ENCODE measurements at regions not wholly inside any gene's neighbourhood (a gene's known extent, or its start where the extent isn't known, plus 50 kb on each side); places are given as distances from the start of the nearest gene placed in this dataset.

- no peak overlapping the region for H3K4me3 ChIP-seq (ENCODE audit: low read depth, low read length)
- peak; percentile 28 for DNase-seq (ENCODE audit: low read depth)
- H3K27me3 ChIP-seq (ENCODE audit: control insufficient read depth, insufficient read depth, low read length), result no peaks in the 10 kb centered on the region
These were observed 208.8 kb upstream of the VEGFC start for GRCh38 chr4:177001271-177002175.

GRCh38 chr4:177005674-177006230 is 213.0 kb upstream of the VEGFC start:
- DNase-seq (ENCODE audit: low read depth), result peak; percentile 18
- no peak overlapping the region for H3K4me3 ChIP-seq (ENCODE audit: low read depth, low read length)
- no peaks in the 10 kb centered on the region for H3K27me3 ChIP-seq (ENCODE audit: control insufficient read depth, insufficient read depth, low read length)
- no peak for TF ChIP-seq CTCF (IDR thresholded peaks at IDR 0.05; ENCODE audit: insufficient read depth, low read length, poor library complexity, severe bottlenecking)
- H3K36me3 ChIP-seq (ENCODE audit: control insufficient read depth, insufficient read depth, low read length), result no peaks in the 10 kb centered on the region

More at GRCh38 chr4:177001271-177002175, 208.8 kb upstream of the VEGFC start:
- TF ChIP-seq CTCF (IDR thresholded peaks at IDR 0.05; ENCODE audit: insufficient read depth, low read length, poor library complexity, severe bottlenecking), result no peak
- H3K36me3 ChIP-seq (ENCODE audit: control insufficient read depth, insufficient read depth, low read length), result no peaks in the 10 kb centered on the region

GRCh38 chr4:177006331-177006730 is 213.6 kb upstream of the VEGFC start:
- no peak overlapping the region for H3K4me3 ChIP-seq (ENCODE audit: low read depth, low read length)
- TF ChIP-seq CTCF (IDR thresholded peaks at IDR 0.05; ENCODE audit: insufficient read depth, low read length, poor library complexity, severe bottlenecking), result no peak

GRCh38 chr4:177008071-177008835 is 215.5 kb upstream of the VEGFC start:
- no peak overlapping the region for H3K4me3 ChIP-seq (ENCODE audit: low read depth, low read length)
- TF ChIP-seq CTCF (IDR thresholded peaks at IDR 0.05; ENCODE audit: insufficient read depth, low read length, poor library complexity, severe bottlenecking), result no peak
- H3K36me3 ChIP-seq (ENCODE audit: control insufficient read depth, insufficient read depth, low read length), result no peaks in the 10 kb centered on the region
- H3K27me3 ChIP-seq (ENCODE audit: control insufficient read depth, insufficient read depth, low read length), result no peaks in the 10 kb centered on the region
- DNase-seq (ENCODE audit: low read depth), result no peak

More at GRCh38 chr4:177006331-177006730, 213.6 kb upstream of the VEGFC start:
- H3K27me3 ChIP-seq (ENCODE audit: control insufficient read depth, insufficient read depth, low read length), result no peaks in the 10 kb centered on the region
- H3K36me3 ChIP-seq (ENCODE audit: control insufficient read depth, insufficient read depth, low read length), result no peaks in the 10 kb centered on the region
- no peak for DNase-seq (ENCODE audit: low read depth)

GRCh38 chr4:177008836-177009501 is 216.2 kb upstream of the VEGFC start:
- DNase-seq (ENCODE audit: low read depth), result no peak
- no peak overlapping the region for H3K4me3 ChIP-seq (ENCODE audit: low read depth, low read length)
- no peak for TF ChIP-seq CTCF (IDR thresholded peaks at IDR 0.05; ENCODE audit: insufficient read depth, low read length, poor library complexity, severe bottlenecking)
- no peaks in the 10 kb centered on the region for H3K36me3 ChIP-seq (ENCODE audit: control insufficient read depth, insufficient read depth, low read length)
- H3K27me3 ChIP-seq (ENCODE audit: control insufficient read depth, insufficient read depth, low read length), result no peaks in the 10 kb centered on the region
